H1 (cell line): ENCODE measurements at regions not wholly inside any gene's neighbourhood (a gene's known extent, or its start where the extent isn't known, plus 50 kb on each side); places are given as distances from the start of the nearest gene placed in this dataset.

Source experiments
- CTCF ChIA-PET: fragments of 300-600 bp; sonication (Branson Sonifier 250); formaldehyde crosslinking; loops from one replicate; lab custom pipeline; 2021; ENCODE audit not compliant: partially characterized antibody; lab: Charles Lee
- POLR2A ChIA-PET: fragments of 300-600 bp; sonication (Branson Sonifier 250); formaldehyde crosslinking; loops from one replicate; lab custom pipeline; 2021; ENCODE audit warnings: inconsistent platforms; ENCODE audit not compliant: partially characterized antibody; lab: Charles Lee
- DNase-seq, 2 experiments: peaks; one replicate each; pipeline versions ENCODE4 v3.0.0 to v3.0.0-alpha.2; 2010 to 2022; ENCODE audit warnings: low spot score in 2 of 2, low read depth in 1 of 2, mixed read lengths in 1 of 2
- FAIRE-seq: peaks from 2 replicates; lab custom pipeline; 2011; peaks lifted over from hg19 to GRCh38; lab: Jason Lieb, UNC
- H2AFZ ChIP-seq: 2 replicates; pipeline ENCODE4 v1.8.1; 2012; ENCODE audit warnings: low read length, inconsistent platforms
- H2AK5ac ChIP-seq: 2 replicates; pipeline ENCODE4 v1.6.1; 2013; ENCODE audit warnings: low read depth, low read length
- H2BK120ac ChIP-seq: replicated peaks from 2 replicates; pipeline ENCODE3; 2013; ENCODE audit warnings: low read depth, low read length, inconsistent platforms
- H2BK12ac ChIP-seq: 2 replicates; pipeline ENCODE4 v1.6.1; 2013; ENCODE audit warnings: low read depth, low read length
- H2BK15ac ChIP-seq: 2 replicates; pipeline ENCODE4 v1.6.1; 2013; ENCODE audit warnings: low read length
- H2BK20ac ChIP-seq: 2 replicates; pipeline ENCODE4 v1.6.1; 2013; ENCODE audit warnings: low read length
- H2BK5ac ChIP-seq: 2 replicates; pipeline ENCODE4 v1.6.1; 2013; ENCODE audit warnings: low read depth, low read length
- H3K14ac ChIP-seq: 2 replicates; pipeline ENCODE4 v1.6.1; 2013; ENCODE audit warnings: inconsistent platforms; ENCODE audit not compliant: insufficient read length
- H3K18ac ChIP-seq: 2 replicates; pipeline ENCODE4 v1.6.1; 2013; ENCODE audit warnings: low read length; ENCODE audit errors: extremely low read depth
- H3K23ac ChIP-seq: 2 replicates; pipeline ENCODE4 v1.6.1; 2013; ENCODE audit warnings: inconsistent platforms; ENCODE audit not compliant: insufficient read length
- H3K23me2 ChIP-seq: 2 replicates; pipeline ENCODE4 v1.6.1; 2013; ENCODE audit warnings: low read depth, low read length
- H3K27ac ChIP-seq: 2 replicates; pipeline ENCODE4 v1.6.1; 2011; ENCODE audit warnings: low read depth, low read length, inconsistent platforms
- H3K27me3 ChIP-seq, 4 experiments: replicated peaks in 1 of 4; 1 replicate in 1 of 4; 2 replicates in 3 of 4; pipeline versions ENCODE4 v1.6.1 to v1.8.1; 2011 to 2013; ENCODE audit warnings: low read length in 3 of 4, mild to moderate bottlenecking in 3 of 4, inconsistent platforms in 2 of 4, mixed read lengths in 2 of 4, moderate library complexity in 1 of 4; ENCODE audit not compliant: control insufficient read depth in 3 of 4, insufficient read depth in 3 of 4; ENCODE audit errors: extremely low read depth in 1 of 4
- H3K36me3 ChIP-seq, 4 experiments: 2 replicates each; pipeline versions ENCODE4 v1.6.1 to v1.8.1; 2011 to 2013; ENCODE audit warnings: mild to moderate bottlenecking in 4 of 4, low read length in 3 of 4, moderate library complexity in 2 of 4, control low read depth in 1 of 4, inconsistent platforms in 1 of 4; ENCODE audit not compliant: insufficient read depth in 4 of 4, control insufficient read depth in 2 of 4
- H3K4ac ChIP-seq: replicated peaks from 2 replicates; pipeline ENCODE3; 2013; ENCODE audit warnings: low read length, low read depth, mixed read lengths, inconsistent platforms; ENCODE audit not compliant: insufficient read length
- H3K4me1 ChIP-seq, 4 experiments: replicated peaks in 1 of 4; 1 replicate in 1 of 4; 2 replicates in 3 of 4; pipeline versions ENCODE4 v1.6.1 to v1.8.1; 2011 to 2013; ENCODE audit warnings: low read length in 3 of 4, inconsistent platforms in 2 of 4, mixed read lengths in 1 of 4; ENCODE audit not compliant: insufficient read depth in 4 of 4, control insufficient read depth in 3 of 4
- H3K4me2 ChIP-seq, 2 experiments: 2 replicates each; pipeline versions ENCODE4 v1.6.1 to v1.8.1; 2011 to 2013; ENCODE audit warnings: low read depth in 2 of 2, low read length in 2 of 2, control low read depth in 1 of 2, inconsistent platforms in 1 of 2, mild to moderate bottlenecking in 1 of 2; ENCODE audit not compliant: insufficient read depth in 1 of 2
- H3K4me3 ChIP-seq, 4 experiments: fragments of 200-600, 300-600 bp in 1 of 4; sonication (generic), shearing (Covaris generic), sonication (Bioruptor Twin) in 1 of 4; 2 replicates each; pipeline versions ENCODE4 v1.5.1 to v1.8.1; 2011 to 2016; ENCODE audit warnings: low read length in 4 of 4, low read depth in 3 of 4, control low read depth in 2 of 4, inconsistent platforms in 2 of 4, mild to moderate bottlenecking in 2 of 4, mixed read lengths in 1 of 4, moderate library complexity in 1 of 4; ENCODE audit not compliant: insufficient read depth in 2 of 4; ENCODE audit errors: extremely low read depth in 1 of 4
- H3K56ac ChIP-seq: replicated peaks from 2 replicates; pipeline ENCODE3; 2013; ENCODE audit warnings: low read depth, mild to moderate bottlenecking, mixed read lengths, low read length, inconsistent platforms; ENCODE audit not compliant: insufficient read length
- H3K79me1 ChIP-seq: 2 replicates; pipeline ENCODE4 v1.6.1; 2013; ENCODE audit warnings: low read depth, low read length, control low read depth
- H3K79me2 ChIP-seq, 2 experiments: 2 replicates each; pipeline versions ENCODE4 v1.6.1 to v1.8.1; 2012 to 2013; ENCODE audit warnings: low read length in 2 of 2, mild to moderate bottlenecking in 2 of 2, inconsistent platforms in 1 of 2; ENCODE audit not compliant: insufficient read depth in 2 of 2, control insufficient read depth in 1 of 2
- H3K9ac ChIP-seq, 4 experiments: replicated peaks in 1 of 4; 1 replicate in 1 of 4; 2 replicates in 3 of 4; pipeline versions ENCODE4 v1.6.1 to v1.8.1; 2011 to 2013; ENCODE audit warnings: low read depth in 3 of 4, low read length in 3 of 4, control low read depth in 2 of 4, mild to moderate bottlenecking in 2 of 4, moderate library complexity in 2 of 4, inconsistent platforms in 1 of 4; ENCODE audit errors: extremely low read depth in 1 of 4
- H3K9me3 ChIP-seq, 2 experiments: 2 replicates each; pipeline versions ENCODE4 v1.6.1 to v1.8.1; 2012 to 2013; ENCODE audit warnings: mild to moderate bottlenecking in 2 of 2, moderate library complexity in 2 of 2, control low read depth in 1 of 2, inconsistent platforms in 1 of 2, low read depth in 1 of 2, low read length in 1 of 2, mixed read lengths in 1 of 2; ENCODE audit not compliant: insufficient read depth in 2 of 2
- H4K20me1 ChIP-seq, 2 experiments: replicated peaks in 1 of 2; 2 replicates each; pipeline versions ENCODE3 to v1.8.1; 2011 to 2013; ENCODE audit warnings: inconsistent platforms in 2 of 2, low read length in 2 of 2, mild to moderate bottlenecking in 1 of 2; ENCODE audit not compliant: insufficient read depth in 2 of 2, control insufficient read depth in 1 of 2
- H4K5ac ChIP-seq: 2 replicates; pipeline ENCODE4 v1.6.1; 2013; ENCODE audit warnings: low read length, low read depth, mixed read lengths, inconsistent platforms; ENCODE audit not compliant: insufficient read length
- H4K8ac ChIP-seq: 2 replicates; pipeline ENCODE4 v1.8.0; 2013; ENCODE audit warnings: mild to moderate bottlenecking, moderate library complexity, low read length, inconsistent platforms; ENCODE audit not compliant: insufficient read depth; ENCODE audit errors: extremely low read depth
- H4K91ac ChIP-seq: replicated peaks from 2 replicates; pipeline ENCODE3; 2013; ENCODE audit warnings: low read length, mixed read lengths, inconsistent platforms; ENCODE audit not compliant: insufficient read length
- ASH2L ChIP-seq: fragments of 200-600, 300-600 bp; sonication (generic); IDR thresholded peaks from one replicate; pipeline ENCODE4 v1.7.1; 2017; ENCODE audit warnings: low read length
- EGR1 ChIP-seq: IDR thresholded peaks from 2 replicates; pipeline ENCODE4 v1.6.1; 2011; ENCODE audit warnings: low read depth, low read length, borderline replicate concordance
- EP300 ChIP-seq, 2 experiments: IDR thresholded peaks; 1 replicate in 1 of 2; 2 replicates in 1 of 2; pipeline ENCODE4 v1.6.1; 2011 to 2012; ENCODE audit warnings: low read depth in 2 of 2, low read length in 2 of 2, mild to moderate bottlenecking in 2 of 2, borderline replicate concordance in 1 of 2, inconsistent platforms in 1 of 2, moderate library complexity in 1 of 2
- POLR2A ChIP-seq, 2 experiments: IDR thresholded peaks; 1 replicate in 1 of 2; 2 replicates in 1 of 2; pipeline ENCODE4 v1.6.1; 2011; ENCODE audit warnings: low read depth in 2 of 2, low read length in 2 of 2, mild to moderate bottlenecking in 2 of 2; ENCODE audit errors: control extremely low read depth in 1 of 2
- SRF ChIP-seq: IDR thresholded peaks from 2 replicates; pipeline ENCODE4 v1.6.1; 2011; ENCODE audit warnings: mild to moderate bottlenecking, low read depth, low read length, moderate library complexity
- TBP ChIP-seq: IDR thresholded peaks from 2 replicates; pipeline ENCODE4 v1.6.1; 2011; ENCODE audit warnings: low read depth, low read length, improper control_type of control experiment
- TCF12 ChIP-seq: IDR thresholded peaks from 2 replicates; pipeline ENCODE4 v1.6.1; 2011; ENCODE audit warnings: low read depth, mild to moderate bottlenecking, low read length
- WGBS, 2 experiments: shearing (Covaris generic) in 1 of 2; methylation state at CpG; one replicate each; pipeline versions ENCODE4 v1.1.6 to v1.1.7; 2013 to 2015; ENCODE audit warnings: low lambda C conversion rate in 2 of 2, mixed read lengths in 2 of 2, inconsistent platforms in 1 of 2, low coverage in 1 of 2, missing lambda C conversion rate in 1 of 2; ENCODE audit not compliant: insufficient replicate concordance in 2 of 2, insufficient coverage in 1 of 2, insufficient read length in 1 of 2; ENCODE audit errors: extremely low coverage in 1 of 2, missing lambda C conversion rate in 1 of 2; 5-methylcytosine and 5-hydroxymethylcytosine counted together

DNA sequence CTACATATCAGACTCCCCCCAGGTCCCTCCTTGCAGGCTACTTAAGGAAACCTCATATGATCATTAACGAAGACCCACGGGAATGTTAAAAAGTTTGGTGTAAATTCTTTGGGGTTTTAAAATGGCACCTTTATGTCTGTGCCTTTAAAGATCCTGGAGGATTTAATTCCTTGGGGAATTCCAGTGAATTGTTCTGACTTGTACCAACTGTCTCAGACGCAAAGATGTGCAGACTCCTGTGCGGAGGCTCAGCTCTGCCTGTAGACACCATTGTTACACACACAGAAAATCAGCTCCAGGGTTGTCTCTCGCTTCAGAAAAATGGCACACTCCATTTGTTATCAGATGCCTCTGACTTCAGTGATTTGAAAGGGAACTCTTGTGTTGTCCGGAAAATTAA, 414.4 kb upstream of the CFAP20DC start:
- POLR2A ChIA-PET = no interaction called here
- no peak for TF ChIP-seq ASH2L
- TF ChIP-seq TCF12 = no peak
- no peak for TF ChIP-seq TBP
- TF ChIP-seq SRF = no peak
- TF ChIP-seq EP300 (IDR thresholded peaks at IDR 0.05; ENCODE audit: borderline replicate concordance in 1 of 2, low read depth in 2 of 2, low read length in 2 of 2) = no peak
- TF ChIP-seq EGR1 = no peak
- TF ChIP-seq POLR2A (IDR thresholded peaks at IDR 0.05; ENCODE audit: control extremely low read depth in 1 of 2, low read depth in 2 of 2, low read length in 2 of 2) = no peak
- no peak overlapping the region for H3K14ac ChIP-seq
- H3K9me3 ChIP-seq = no peaks in the 10 kb centered on the region; a peak in 1 of 4 replicates
- H2BK12ac ChIP-seq = no peak overlapping the region
- CTCF ChIA-PET = no interaction called here
- no peak overlapping the region for H3K56ac ChIP-seq
- H3K4me1 ChIP-seq = no peaks in the 10 kb centered on the region
- no peaks in the 10 kb centered on the region for H3K79me2 ChIP-seq
- H3K27ac ChIP-seq = no peak overlapping the region
- H3K36me3 ChIP-seq = no peaks in the 10 kb centered on the region
- H3K4me2 ChIP-seq = no peak overlapping the region
- H2AK5ac ChIP-seq = no peak overlapping the region
- H2BK20ac ChIP-seq = no peak overlapping the region
- FAIRE-seq (no peak), DNase-seq (no peak)
- no peak overlapping the region for H3K4me3 ChIP-seq
- no peak overlapping the region for H2BK120ac ChIP-seq
- H3K4ac ChIP-seq = no peak overlapping the region
- no peaks in the 10 kb centered on the region for H3K79me1 ChIP-seq
- H3K9ac ChIP-seq = no peak overlapping the region
- no peaks in the 10 kb centered on the region for H3K23me2 ChIP-seq
- 93% methylated on average over 6 of the region's 6 CpGs; no CpG with 5 or more reads in 1 of the 2 experiments for WGBS, 2 experiments
- no peak overlapping the region for H4K91ac ChIP-seq
- H4K20me1 ChIP-seq = no peaks in the 10 kb centered on the region
- H3K27me3 ChIP-seq = no peaks in the 10 kb centered on the region
- no peak overlapping the region for H3K23ac ChIP-seq
- no peak overlapping the region for H3K18ac ChIP-seq
- no peak overlapping the region for H2BK15ac ChIP-seq
- H4K5ac ChIP-seq = no peak overlapping the region
- no peak overlapping the region for H4K8ac ChIP-seq
- H2AFZ ChIP-seq = no peak overlapping the region
- H2BK5ac ChIP-seq = no peak overlapping the region
